ENCODE measurements at regions not wholly inside any gene's neighbourhood (a gene's known extent, or its start where the extent isn't known, plus 50 kb on each side); places are given as distances from the start of the nearest gene placed in this dataset.

GRCh38 chr3:28743831-28744230 lies 395.2 kb upstream of the AZI2 start:
- TF ChIP-seq, protein P1, sequence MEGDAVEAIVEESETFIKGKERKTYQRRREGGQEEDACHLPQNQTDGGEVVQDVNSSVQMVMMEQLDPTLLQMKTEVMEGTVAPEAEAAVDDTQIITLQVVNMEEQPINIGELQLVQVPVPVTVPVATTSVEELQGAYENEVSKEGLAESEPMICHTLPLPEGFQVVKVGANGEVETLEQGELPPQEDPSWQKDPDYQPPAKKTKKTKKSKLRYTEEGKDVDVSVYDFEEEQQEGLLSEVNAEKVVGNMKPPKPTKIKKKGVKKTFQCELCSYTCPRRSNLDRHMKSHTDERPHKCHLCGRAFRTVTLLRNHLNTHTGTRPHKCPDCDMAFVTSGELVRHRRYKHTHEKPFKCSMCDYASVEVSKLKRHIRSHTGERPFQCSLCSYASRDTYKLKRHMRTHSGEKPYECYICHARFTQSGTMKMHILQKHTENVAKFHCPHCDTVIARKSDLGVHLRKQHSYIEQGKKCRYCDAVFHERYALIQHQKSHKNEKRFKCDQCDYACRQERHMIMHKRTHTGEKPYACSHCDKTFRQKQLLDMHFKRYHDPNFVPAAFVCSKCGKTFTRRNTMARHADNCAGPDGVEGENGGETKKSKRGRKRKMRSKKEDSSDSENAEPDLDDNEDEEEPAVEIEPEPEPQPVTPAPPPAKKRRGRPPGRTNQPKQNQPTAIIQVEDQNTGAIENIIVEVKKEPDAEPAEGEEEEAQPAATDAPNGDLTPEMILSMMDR (IDR thresholded peaks at IDR 0.05; ENCODE audit: low read depth, low read length) = no peak
- TF ChIP-seq MAX (IDR thresholded peaks at IDR 0.05; ENCODE audit: low read depth, low read length) = no peak
- no peak for TF ChIP-seq POLR2A (IDR thresholded peaks at IDR 0.05; ENCODE audit: extremely low read depth, insufficient read length)
